ENCODE measurements at regions not wholly inside any gene's neighbourhood (a gene's known extent, or its start where the extent isn't known, plus 50 kb on each side); places are given as distances from the start of the nearest gene placed in this dataset.

DNA sequence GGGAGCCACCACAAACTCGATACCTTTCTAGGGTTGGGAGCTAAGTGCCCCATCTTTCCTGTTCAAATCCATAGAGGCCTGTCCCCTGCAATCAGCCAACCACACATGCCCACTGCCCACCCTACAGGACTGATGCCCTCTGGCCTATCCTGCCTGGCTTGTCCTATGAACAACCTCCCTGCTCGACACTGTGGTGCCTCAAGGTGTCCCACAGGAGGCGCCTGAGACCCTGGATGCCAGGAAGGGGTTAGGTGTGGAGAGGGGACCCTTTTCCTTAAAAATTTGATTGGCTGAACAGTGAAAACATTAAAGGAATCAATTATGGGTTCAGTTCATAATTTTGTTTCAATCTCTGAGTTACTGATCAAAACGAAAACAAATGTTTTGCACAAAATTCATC lies 97.3 kb upstream of the FZD10 start:
- H3K27me3 Mint-ChIP-seq (ENCODE audit: low read depth) = peaks cover 47% of the 10 kb centered on the region
- DNase-seq (ENCODE audit: low spot score in 2 of 2, unreplicated experiment in 2 of 2) = no peak
- no peaks in the 10 kb centered on the region for H3K36me3 Mint-ChIP-seq
- TF ChIP-seq, protein P1, sequence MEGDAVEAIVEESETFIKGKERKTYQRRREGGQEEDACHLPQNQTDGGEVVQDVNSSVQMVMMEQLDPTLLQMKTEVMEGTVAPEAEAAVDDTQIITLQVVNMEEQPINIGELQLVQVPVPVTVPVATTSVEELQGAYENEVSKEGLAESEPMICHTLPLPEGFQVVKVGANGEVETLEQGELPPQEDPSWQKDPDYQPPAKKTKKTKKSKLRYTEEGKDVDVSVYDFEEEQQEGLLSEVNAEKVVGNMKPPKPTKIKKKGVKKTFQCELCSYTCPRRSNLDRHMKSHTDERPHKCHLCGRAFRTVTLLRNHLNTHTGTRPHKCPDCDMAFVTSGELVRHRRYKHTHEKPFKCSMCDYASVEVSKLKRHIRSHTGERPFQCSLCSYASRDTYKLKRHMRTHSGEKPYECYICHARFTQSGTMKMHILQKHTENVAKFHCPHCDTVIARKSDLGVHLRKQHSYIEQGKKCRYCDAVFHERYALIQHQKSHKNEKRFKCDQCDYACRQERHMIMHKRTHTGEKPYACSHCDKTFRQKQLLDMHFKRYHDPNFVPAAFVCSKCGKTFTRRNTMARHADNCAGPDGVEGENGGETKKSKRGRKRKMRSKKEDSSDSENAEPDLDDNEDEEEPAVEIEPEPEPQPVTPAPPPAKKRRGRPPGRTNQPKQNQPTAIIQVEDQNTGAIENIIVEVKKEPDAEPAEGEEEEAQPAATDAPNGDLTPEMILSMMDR (IDR thresholded peaks at IDR 0.05; ENCODE audit: unreplicated experiment) = no peak
- H3K4me3 Mint-ChIP-seq = no peak overlapping the region
- no peaks in the 10 kb centered on the region for H3K4me1 Mint-ChIP-seq
- no peaks in the 10 kb centered on the region for H3K9me3 Mint-ChIP-seq
- H3K27ac Mint-ChIP-seq = no peak overlapping the region

DNA sequence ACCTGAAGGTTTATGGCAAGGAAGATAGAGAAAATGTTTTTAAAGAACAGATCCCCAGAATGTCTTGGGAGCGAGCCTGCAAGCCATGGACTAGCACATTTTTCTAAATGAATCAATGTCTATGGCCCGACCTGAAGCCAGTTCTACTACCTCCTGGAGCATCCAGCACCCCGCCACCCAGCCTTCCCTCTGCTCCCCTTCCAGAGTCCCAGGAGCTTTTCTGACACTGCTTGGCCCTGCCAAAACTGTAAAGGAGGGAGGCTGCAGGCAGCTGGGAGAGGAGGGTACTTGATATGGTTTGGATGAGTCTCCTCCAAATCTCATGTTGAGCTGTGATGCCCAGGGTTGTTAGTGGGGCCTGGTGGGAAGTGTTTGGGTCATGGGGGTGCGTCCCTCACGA lies 95.5 kb upstream of the FZD10 start:
- no peaks in the 10 kb centered on the region for H3K9me3 Mint-ChIP-seq
- no peaks in the 10 kb centered on the region for H3K36me3 Mint-ChIP-seq
- peaks cover 42% of the 10 kb centered on the region for H3K27me3 Mint-ChIP-seq (ENCODE audit: low read depth)

DNA sequence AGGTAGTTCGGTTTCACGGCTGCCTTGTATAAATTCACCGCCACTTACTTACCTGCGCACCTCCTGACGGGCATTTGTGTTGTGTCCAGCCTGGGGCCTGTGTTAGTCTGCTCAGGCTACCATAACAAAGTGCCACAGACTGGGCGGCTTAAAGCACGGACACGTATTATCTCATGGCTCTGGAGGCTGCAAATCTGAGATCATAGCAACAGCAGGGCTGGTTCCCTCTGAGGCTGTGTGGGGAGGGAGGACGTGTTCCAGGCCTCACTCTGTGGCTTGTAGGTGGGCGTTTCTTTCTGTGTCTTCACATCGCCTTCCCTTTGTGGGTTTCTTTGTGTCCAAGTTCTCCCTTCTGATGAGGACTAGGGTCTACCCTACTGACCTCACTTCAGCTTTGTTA lies 93.5 kb upstream of the FZD10 start:
- Mint-ChIP-seq H3K9me3 (no peaks in the 10 kb centered on the region), H3K4me3 (no peak overlapping the region), H3K4me1 (no peaks in the 10 kb centered on the region), H3K36me3 (no peaks in the 10 kb centered on the region), H3K27me3 (ENCODE audit: low read depth) (peaks cover 38% of the 10 kb centered on the region), H3K27ac (no peak overlapping the region)
- DNase-seq (ENCODE audit: low spot score in 2 of 2, unreplicated experiment in 2 of 2) = no peak
- TF ChIP-seq, protein P1 (IDR thresholded peaks at IDR 0.05; ENCODE audit: unreplicated experiment) = no peak

More for the DNA sequence above, 95.5 kb upstream of the FZD10 start:
- Mint-ChIP-seq H3K4me3 (no peak overlapping the region), H3K27ac (no peak overlapping the region), H3K4me1 (no peaks in the 10 kb centered on the region)
- TF ChIP-seq, protein P1 (IDR thresholded peaks at IDR 0.05; ENCODE audit: unreplicated experiment) = no peak
- no peak for DNase-seq (ENCODE audit: low spot score in 2 of 2, unreplicated experiment in 2 of 2)

DNA sequence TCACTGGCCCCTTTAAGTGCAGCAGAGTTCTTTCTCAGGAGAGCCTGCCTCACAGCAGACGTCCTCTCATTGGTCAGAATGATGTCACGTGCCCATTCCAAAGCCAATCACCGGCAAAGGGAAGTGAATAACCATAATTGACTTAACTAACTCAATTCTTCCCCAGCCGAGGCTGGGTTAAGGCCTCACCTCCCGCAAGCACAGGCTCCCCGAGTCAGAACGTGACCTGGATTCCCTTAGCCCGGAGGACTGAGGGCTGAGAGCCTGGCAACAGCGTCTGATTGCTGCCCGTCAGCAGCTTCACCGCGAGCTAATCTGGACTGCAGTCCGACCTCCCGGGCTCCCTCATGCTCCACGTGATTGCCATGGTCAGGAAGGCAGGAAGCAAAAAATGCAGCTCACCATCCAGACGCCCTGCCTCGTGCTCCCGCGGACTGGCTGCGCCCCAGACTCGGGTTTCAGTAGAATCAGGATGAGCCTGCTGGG lies 92.1 kb upstream of the FZD10 start:
- no peaks in the 10 kb centered on the region for H3K36me3 Mint-ChIP-seq
- H3K27me3 Mint-ChIP-seq (ENCODE audit: low read depth) = peaks cover 45% of the 10 kb centered on the region
- no peak overlapping the region for H3K4me3 Mint-ChIP-seq
- no peak for DNase-seq (ENCODE audit: low spot score in 2 of 2, unreplicated experiment in 2 of 2)
- no peak overlapping the region for H3K27ac Mint-ChIP-seq
- TF ChIP-seq, protein P1 (IDR thresholded peaks at IDR 0.05; ENCODE audit: unreplicated experiment) = no peak
- H3K9me3 Mint-ChIP-seq = no peaks in the 10 kb centered on the region
- H3K4me1 Mint-ChIP-seq = no peaks in the 10 kb centered on the region

DNA sequence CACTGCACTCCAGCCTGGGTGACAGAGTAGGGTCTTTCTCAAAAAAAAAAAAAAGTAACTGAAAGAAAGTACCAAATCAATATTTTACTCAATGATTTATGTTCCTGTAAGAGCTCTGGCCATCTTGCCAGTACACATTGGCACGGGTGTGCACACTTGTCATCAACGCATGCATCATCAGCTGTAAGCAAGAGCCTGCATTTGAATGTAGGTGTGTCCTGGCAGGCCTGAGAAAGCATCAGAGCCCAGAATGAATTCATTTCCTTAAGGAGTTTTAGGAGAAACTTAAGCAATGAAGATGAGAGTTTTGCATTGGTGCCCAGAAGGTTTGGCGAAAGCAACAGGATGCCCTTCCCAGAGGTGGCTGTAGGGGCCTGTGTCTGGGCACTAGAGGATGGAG lies 88.5 kb upstream of the FZD10 start:
- Mint-ChIP-seq H3K27me3 (ENCODE audit: low read depth) (peaks cover 48% of the 10 kb centered on the region), H3K27ac (no peak overlapping the region), H3K36me3 (no peaks in the 10 kb centered on the region), H3K4me1 (no peaks in the 10 kb centered on the region), H3K4me3 (no peak overlapping the region), H3K9me3 (peaks cover 8% of the 10 kb centered on the region)
- DNase-seq (ENCODE audit: low spot score in 2 of 2, unreplicated experiment in 2 of 2) = no peak
- TF ChIP-seq, protein P1 (IDR thresholded peaks at IDR 0.05; ENCODE audit: unreplicated experiment) = no peak

Data from mesothelial cell of epicardium (in vitro differentiated cells).